Stomach (tissue), 4 donors: ENCODE measurements at regions not wholly inside any gene's neighbourhood (a gene's known extent, or its start where the extent isn't known, plus 50 kb on each side); places are given as distances from the start of the nearest gene placed in this dataset.

ENCODE experiments used
- CTCF ChIP-seq, 7 experiments: fragments of 450-650 bp in 4 of 7; fragments of 200-600 bp in 3 of 7; sonication (generic) in 3 of 7; IDR thresholded peaks; one replicate each; pipeline ENCODE4 v1.5.1; 2016 to 2019; ENCODE audit warnings: antibody characterized with exemption in 7 of 7, control low read depth in 2 of 7, mild to moderate bottlenecking in 1 of 7
- EP300 ChIP-seq: sonication (generic); formaldehyde crosslinking; IDR thresholded peaks from one replicate; pipeline ENCODE4 v1.6.1; 2017; ENCODE audit warnings: antibody characterized with exemption
- POLR2A ChIP-seq, 4 donors: fragments of 450-650 bp; IDR thresholded peaks; one replicate each; pipeline ENCODE4 v1.6.1; 2016; ENCODE audit warnings: antibody characterized with exemption in 4 of 4, control low read depth in 2 of 4, mild to moderate bottlenecking in 1 of 4, moderate library complexity in 1 of 4

GRCh38 chr15:96066126-96066525 is 264.4 kb upstream of the NR2F2 start:
- TF ChIP-seq CTCF (IDR thresholded peaks at IDR 0.05) = no peak
- TF ChIP-seq EP300 = no peak
- no peak for TF ChIP-seq POLR2A (IDR thresholded peaks at IDR 0.05)
